GM18907 (cell line): ENCODE measurements at regions not wholly inside any gene's neighbourhood (a gene's known extent, or its start where the extent isn't known, plus 50 kb on each side); places are given as distances from the start of the nearest gene placed in this dataset.
"Not testable (repeated sequence)": the region's sequence is repeated elsewhere in the genome, so short reads cannot be mapped to it uniquely, and the experiment has no call there.

ENCODE experiments used
- ATAC-seq: cut with Tn5 transposase; IDR thresholded peaks from one replicate; pipeline ENCODE4 v1.9.1; 2021; ENCODE audit warnings: mild to moderate bottlenecking, moderate library complexity; ENCODE audit not compliant: unreplicated experiment

DNA sequence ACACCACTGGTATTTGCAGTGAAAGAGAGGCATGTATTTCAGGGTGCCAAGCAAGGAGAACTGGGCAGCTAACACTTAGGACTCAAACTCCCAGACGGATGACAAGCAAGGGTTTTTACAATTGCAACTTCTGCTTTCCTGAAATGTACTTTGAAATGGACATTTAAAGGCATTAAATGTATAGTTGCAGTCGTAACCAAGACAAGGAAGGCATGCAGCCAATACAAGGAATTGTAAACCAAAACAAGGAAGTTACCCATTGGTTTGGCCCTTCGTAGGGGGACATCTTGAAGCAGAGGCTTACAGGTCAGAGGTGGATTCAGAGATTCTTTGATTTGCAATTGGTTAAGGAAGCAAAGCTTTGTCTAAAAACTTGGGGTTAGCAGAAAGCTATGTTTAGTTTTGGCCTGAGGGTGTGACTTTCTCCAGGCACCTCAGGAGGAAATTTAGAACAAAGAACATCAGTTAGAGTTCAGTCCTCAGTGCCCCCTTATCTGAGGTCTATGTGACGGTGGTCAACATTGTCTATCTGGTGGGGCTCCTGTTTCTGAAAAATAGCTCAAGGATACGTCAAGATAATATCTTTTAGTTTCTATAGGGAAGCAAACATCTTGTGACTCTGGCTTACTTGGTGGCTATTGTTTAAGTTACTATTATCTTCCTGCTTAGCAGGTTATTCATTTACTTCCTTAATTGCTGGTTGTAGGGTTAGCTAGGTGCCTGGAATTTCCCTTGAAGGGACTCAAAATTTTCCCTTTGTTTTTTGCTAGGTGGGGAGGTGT, 266.0 kb downstream of the CD83 start:
- ATAC-seq: no peak

DNA sequence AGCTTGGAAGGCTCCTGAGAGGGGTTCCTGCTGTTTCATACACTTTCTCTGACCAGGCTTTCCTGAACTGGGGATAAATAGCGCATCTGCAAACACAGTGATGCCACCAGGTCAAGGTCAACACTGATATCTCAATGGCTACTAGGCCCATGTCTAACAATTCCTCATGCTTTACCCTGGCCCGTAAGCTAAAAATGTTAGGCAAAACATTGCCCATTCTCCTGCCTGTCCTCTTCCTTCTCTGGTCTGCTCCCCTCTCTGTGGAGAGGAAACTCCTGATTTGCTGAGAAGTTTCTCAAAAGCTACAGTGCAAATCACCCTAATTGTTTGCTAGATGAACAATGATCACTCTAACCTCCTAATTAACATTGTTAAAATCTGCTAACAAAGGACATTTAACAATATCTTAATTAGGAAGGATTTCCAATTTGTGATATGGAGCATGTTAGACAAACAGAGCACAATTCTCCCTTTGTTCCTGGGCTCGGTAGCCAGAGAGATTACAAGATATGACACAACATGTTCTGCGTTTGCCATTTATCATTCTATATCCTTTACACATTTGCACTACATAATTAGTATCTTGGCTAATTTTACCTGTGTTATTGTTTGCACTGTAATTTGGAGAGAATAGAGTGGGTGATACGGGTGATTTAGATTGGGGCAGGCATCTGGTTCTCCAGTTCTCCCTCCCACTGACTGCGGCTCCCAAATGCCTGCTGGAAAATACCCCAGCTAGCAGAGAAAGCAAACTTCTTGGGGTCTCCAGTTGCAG, 266.8 kb downstream of the CD83 start:
- ATAC-seq: no peak

DNA sequence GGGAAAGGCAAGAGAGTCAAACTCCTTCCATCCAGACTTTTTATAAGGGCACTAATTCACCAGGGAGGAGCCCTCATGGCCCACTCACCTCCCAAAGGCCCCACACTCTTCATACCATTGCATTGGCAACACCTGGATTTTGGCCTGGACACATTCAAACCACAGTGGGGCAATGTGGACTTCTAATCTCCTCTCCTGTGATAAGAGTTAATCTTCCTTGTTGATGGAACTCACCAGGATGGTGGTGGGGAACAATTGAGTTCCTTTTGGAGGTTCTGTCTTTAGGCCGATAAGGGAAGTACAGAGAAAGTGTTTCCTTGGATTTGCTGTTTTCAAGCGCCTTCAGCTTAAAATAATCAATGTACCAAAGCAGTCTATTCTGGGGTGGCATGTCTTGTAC, 268.7 kb downstream of the CD83 start:
- no peak for ATAC-seq

DNA sequence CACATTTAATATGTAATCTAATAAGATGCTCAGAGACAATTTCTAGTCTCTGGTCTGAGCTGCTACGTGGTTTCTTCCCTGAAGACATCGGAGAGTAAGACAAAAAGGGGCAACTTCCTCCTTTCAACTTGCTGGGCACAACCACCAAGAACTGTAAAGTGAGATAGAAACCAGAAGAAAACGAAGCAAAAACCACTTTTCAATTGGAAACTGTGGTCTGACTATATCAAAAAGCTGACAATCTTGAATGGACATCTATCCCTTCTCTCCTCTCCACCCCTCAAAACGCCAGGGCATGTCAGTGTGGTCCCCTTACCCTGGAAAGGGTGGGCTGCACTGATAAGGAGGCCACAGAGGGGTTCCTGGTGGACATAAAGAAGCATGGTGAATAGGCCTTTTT, 269.1 kb downstream of the CD83 start:
- ATAC-seq: peak; percentile 80

DNA sequence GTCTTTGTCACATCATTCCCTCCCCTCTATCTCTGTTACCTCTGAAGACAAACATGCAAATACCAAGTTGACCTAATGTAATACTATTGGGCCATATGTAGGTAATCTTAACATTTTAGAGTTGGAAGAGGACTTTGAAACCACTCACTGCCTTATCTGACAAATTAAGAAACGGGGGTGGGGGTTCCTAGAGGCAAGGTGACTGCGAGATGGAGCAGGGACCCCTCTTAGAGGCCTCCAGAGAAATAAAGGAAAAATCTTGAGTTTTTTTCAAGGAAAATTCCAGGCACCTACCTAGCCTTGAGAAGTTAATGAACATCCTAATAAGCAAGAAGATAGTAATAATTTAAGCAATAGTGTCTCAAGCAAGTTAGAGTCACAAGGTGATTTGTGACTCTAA, 270.8 kb downstream of the CD83 start:
- no peak for ATAC-seq

DNA sequence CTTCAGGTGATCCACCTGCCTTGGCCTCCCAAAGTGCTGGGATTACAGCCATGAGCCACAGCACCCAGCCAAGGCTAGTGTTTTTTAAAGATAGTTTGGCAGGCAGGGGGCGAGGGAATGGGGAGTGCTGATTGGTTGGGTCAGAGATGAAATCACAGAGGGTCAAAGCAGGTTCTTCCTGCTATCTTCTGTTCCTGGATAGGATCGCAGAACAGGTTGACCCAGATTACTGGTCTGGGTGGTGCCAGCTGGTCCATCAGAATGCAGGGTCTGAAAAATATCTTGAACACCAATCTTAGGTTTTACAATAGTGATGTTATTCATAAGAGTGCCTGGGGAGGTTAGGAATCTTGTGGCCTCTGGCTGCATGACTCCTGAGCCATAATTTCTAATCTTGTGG, 272.2 kb downstream of the CD83 start:
- ATAC-seq: not testable (repeated sequence)

DNA sequence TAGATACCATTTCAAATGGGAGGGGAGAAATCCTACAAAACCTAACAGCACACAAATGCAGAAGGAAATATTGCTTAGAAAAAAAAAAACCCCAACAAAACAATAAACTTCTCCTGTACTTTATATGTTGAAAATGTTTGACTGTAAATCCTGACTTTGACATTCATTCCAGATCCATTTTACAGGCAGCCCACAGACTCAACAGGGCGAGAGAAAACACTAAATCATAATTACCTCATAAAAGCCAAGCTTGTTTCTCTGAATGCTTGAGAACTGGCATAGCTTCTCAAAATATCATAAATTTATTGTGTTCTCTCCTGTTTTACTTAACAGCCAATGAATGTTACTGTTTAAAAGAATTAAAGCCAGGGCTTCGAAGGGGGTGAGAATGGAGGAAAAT, 273.2 kb downstream of the CD83 start:
- no peak for ATAC-seq

DNA sequence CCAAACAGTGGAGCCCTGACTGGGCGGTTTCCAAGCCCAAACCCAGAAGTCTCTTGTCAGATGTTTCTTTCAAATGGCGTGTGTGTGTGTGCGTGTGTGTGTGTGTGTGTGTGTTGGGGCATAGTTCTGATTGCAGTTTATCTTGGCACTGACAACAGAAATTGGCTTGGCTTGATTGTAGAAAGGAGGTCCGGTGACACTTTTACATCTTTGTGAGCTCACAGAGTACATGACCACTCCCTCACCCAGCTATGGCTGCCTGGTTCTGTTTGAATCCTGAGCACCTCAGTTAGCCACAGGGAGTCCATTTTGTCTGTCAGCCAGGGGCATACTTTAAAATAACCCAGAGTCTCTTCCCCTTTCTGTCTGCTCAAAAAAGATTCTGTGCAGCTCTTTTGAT, 276.3 kb downstream of the CD83 start:
- ATAC-seq: no peak

DNA sequence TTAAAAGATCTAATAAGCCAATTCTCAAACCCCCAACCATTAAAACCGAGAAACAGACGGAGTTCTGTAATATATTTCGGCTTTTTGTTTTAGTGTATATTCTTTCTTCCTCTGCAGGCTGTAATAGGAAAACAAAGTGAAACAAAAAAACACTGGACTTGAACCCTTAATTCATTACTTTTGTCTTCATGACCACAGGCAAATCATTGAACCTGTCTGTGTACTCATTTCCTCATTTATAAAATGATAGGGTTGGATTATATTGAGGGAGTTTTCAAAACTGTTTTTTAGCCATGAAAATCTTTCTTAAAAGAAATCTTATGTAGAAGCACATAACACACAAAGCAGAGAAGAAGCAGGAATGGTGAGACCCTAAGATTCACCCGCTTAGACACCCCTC, 278.8 kb downstream of the CD83 start:
- ATAC-seq: no peak

DNA sequence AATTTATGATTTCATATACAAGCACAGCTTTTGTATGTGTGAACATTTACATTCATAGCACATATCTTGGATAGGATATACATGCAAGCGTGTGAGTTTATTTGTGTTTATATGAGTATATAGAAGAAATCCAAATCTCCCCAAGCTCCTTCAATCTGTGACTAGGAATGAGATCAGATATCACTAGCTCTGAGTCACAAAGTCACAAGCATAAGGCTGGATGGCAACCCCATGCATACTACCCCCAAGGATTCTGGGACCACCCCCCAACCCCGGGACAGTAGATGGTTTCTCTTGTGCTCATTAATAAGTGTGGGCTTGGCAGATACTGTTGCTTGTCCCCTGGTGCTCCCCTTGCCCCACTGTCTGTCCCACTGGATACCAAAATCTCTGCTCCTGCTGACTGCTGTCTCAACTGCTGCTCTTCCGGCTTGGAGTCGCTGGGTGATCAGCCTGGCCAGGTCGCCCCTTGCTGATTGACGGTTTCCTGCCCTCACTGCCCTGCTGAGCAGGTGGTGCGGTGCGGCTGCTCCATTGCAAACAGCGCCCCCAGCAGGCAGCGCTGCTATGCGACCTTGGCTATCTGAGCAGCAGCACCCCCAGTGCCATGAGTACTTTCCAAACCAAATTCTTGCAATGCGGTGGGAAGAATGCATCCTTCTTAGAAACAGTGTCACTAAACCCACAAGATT, 279.4 kb downstream of the CD83 start:
- ATAC-seq: no peak

DNA sequence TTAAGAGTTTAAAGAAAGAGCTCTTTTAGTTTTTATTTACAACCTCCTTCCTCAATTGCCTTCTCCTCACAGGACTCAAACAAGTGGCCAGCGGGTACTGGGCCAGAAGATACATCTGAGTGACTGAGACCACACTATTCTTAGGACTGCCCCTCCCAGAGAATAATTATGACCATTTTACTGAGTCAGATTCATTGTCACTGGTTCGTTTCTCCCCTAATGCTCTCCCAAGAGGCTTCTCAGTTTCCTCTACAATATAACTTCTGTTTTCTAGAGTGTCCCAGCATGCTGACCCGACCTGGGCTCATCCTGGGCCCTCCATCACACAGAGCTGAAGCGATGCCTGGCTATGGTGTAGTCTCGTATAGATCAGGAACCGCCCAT, 279.9 kb downstream of the CD83 start:
- ATAC-seq: no peak

DNA sequence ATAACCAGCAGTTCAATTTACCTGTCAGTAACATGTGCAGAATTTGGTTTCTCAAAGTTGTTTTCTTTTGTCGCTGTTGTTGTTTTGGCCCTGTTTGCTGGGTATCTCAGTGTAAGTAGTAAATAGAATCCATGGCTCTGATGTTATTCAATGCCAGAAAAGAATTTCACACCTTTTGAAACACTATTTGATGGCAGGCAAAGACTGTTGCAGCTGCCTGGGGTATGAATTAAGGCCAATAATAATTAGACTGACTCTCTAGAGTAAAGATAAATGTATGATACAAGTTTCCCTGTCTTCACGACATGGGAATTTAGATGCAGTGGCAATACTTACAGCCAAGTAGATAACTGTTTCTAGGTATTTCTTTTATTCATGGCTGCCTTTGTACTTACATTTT, 281.4 kb downstream of the CD83 start:
- ATAC-seq: no peak

DNA sequence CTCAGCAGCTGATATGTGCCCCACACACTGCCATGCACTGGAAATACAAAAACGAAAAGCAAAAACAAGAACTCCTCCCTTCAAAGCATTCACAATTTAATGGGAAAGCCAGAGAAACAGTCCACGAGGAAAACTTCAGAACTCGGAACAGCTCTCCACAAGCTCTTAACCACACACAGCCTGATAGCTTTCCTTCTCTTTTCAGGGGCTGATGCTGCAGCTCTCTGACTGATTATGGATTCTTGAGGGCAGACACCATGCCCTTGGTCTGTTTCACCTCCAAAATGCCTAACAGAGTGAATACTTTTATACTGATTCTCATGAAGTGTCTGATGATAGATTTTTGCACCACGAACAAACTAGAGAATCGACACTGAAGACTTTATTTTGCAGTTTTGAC, 282.1 kb downstream of the CD83 start:
- ATAC-seq: no peak

DNA sequence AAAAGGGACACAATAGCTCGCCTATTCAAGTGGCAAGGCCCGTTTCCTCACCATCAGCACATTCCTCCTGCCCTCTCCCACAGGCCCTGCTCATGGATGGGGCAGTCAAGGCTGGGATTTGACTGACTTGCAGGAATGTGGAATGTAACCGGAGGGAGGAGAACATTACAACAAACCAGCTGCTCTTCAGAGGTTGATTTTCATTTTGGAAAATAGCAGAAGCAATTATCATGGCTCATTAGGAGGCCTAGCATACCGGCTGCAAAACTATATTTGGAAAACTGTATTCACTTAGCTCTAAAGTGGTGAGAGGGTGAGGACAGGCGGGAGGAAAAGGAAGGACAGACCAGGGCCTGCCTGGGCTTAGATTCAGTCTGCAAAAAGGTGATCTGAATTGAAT, 283.7 kb downstream of the CD83 start:
- ATAC-seq: no peak

DNA sequence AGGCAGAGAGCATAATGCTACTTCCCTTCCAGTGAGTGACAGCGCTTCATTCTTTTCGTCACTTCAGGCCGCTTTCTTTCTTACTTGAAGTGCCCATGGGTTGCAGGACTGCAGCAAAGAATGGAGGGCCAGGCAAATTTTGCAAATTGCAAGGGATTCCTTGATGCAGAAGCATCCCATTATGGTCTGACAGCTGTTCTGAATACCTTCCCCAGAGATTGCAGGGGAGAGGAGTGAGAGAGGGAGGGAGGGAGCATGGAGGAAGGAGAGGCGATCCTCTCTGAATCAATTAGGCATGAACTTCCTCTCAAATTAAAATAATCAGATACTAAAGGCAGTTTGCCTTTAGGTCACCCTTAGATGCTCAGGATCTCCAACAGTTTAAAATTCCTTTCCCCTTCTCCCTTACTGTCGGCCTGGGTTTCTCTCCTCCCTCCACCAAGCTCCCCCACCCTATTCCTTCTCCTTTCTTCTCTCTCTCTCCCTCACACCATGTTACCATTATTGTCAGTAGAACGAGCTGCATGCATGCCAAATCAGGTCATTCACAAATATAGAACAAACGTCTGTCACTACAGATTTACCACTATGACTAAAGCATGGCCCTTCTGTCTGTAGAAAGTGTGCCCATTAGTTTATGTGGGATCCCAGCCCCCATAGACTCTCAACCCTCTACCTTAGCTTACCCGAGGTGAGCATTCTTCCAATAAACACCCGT, 289.2 kb downstream of the CD83 start:
- ATAC-seq: no peak

DNA sequence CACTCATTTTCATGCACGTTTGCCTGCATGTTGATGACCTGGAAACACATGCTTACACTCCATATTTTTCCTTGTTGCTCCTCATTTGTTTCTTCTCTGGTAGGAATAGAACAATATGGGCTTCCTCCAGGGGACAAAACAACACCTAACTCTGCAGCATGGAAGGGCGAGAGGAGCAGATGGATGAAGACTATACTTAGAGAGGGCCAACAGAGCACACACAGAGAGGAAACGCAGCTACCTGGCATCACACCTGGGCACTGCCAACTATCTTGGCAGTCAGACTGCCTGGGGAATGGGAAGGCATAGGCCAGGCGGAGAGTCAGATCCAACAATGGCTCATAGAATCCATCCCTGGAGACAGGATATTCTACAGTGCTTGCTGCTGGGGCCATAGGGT, 290.9 kb downstream of the CD83 start:
- no peak for ATAC-seq

DNA sequence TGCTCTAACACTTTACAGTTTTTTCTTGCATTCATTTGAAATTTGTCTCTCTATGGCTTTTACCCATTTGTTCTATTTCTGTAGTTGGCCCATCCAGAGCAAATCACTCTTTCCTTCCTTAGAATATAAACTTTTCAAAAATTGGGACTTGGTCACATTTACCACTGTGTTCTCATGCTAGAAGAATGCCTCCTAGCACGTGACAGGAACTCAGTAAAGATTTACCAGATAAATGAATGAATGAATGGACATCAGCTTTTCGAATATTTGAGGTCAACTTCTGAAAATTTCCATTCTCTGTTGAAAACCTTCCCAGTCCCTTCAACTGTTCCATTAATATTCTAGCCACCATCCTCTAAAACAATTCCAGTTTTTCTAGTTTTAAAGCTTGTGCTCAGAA, 294.5 kb downstream of the CD83 start:
- ATAC-seq: no peak

DNA sequence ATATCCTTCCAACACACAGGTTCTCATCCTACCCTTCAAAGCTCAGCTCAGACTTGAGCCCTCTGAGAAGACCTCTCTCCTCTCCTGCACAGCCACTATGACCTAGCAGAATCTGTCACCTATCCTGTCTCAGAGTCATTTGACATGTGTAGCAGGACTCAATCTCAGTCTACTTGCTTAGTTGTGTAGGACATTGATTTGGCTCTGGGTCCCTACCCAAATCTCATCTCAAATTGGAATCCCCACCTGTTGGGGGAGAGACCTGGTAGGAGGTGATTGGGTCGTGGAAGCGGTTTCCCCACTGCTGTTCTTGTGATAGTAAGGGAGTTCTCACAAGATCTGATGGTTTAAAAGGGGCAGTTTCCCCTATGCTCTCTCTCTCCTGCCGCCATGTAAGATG, 297.9 kb downstream of the CD83 start:
- ATAC-seq: no peak

DNA sequence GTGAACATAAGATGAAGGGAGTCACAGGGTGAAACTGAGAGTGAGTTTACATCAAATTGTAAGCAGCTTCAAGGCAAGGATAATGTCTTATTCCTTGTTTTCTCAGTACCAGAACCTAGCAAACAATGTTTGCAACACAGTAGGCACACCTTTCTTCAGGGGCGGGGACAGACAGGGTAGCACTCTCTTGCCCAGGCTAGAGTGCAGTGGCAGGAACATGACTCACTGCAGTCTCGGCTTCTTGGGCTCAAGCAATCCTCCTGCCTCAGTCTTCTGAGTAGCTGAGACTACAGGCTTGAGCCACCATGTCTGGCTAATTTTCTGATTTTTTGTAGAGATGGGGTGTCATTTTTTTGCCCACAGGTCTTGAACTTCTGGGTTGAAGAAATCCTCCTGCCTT, 299.8 kb downstream of the CD83 start:
- ATAC-seq: no peak

DNA sequence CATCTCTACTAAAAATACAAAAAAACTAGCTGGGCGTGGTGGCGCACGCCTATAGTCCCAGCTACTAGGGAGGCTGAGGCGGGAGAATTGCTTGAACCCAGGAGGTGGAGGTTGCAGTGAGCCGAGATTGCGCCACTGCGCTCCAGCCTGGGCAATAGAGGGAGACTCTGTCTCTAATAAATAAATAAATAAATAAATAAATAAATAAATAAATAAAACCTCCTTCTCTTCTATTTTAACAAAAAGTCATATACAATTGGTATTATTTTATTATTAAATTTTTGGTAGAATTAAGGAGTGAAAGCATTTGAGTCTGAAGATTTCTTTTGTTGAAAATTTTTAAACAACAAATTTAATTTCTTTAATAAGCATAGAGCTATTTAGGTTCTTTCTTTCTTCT, 301.7 kb downstream of the CD83 start:
- not testable (repeated sequence) for ATAC-seq

DNA sequence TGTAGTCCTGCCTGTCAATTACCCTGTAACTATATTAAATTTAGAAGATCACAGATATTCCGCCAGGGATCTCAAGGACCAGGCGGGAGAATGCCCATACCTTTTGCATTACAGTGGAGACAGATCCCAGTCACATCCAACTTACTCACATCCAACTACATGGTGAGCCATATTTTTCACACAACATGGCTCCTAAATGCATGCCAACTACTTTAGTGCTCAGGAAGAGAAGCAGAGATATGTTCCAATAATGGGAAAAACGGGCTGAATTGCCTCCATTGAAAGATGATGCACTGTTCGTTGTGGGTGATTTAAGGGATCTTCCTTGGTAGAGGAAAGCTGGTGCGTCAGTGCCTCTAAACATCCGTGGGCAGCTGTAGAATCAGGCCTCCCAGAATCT, 304.5 kb downstream of the CD83 start:
- no peak for ATAC-seq
